HEK293 (cell line): ENCODE measurements at regions not wholly inside any gene's neighbourhood (a gene's known extent, or its start where the extent isn't known, plus 50 kb on each side); places are given as distances from the start of the nearest gene placed in this dataset.
"Not testable (repeated sequence)": the region's sequence is repeated elsewhere in the genome, so short reads cannot be mapped to it uniquely, and the experiment has no call there.

Source experiments
- CTCF ChIA-PET: fragments of 350-600 bp; formaldehyde crosslinking; extraction: SDS; loops from one replicate; lab custom pipeline; 2021; ENCODE audit warnings: antibody characterized with exemption; lab: Yijun Ruan, JAX
- POLR2A ChIA-PET: fragments of 300-600 bp; formaldehyde crosslinking; extraction: SDS; loops from one replicate; lab custom pipeline; 2020; ENCODE audit warnings: antibody characterized with exemption, inconsistent platforms; lab: Yijun Ruan, JAX
- H3K27ac ChIP-seq: fragments of 200-500 bp; sonication (Bioruptor generic); 2 replicates; pipeline ENCODE4 v1.5.1; 2014; ENCODE audit warnings: low read depth, low read length, control low read depth, inconsistent platforms; ENCODE audit errors: extremely low read depth
- H3K36me3 ChIP-seq, 2 experiments: fragments of 200-500 bp in 1 of 2; sonication (Bioruptor generic) in 1 of 2; 1 replicate in 1 of 2; 2 replicates in 1 of 2; pipeline ENCODE4 v1.5.1; 2014 to 2017; ENCODE audit warnings: inconsistent platforms in 2 of 2, low read length in 2 of 2; ENCODE audit not compliant: control insufficient read depth in 2 of 2, insufficient read depth in 1 of 2
- H3K4me1 ChIP-seq: fragments of 200-500 bp; sonication (Bioruptor generic); 2 replicates; pipeline ENCODE4 v1.5.1; 2014; ENCODE audit warnings: mild to moderate bottlenecking, low read length, inconsistent platforms; ENCODE audit not compliant: control insufficient read depth, insufficient read depth
- H3K4me3 ChIP-seq: 2 replicates; pipeline ENCODE4 v1.5.1; 2011; ENCODE audit warnings: low read depth, mild to moderate bottlenecking, control low read depth, low read length, moderate library complexity
- H3K9me3 ChIP-seq: fragments of 200-500 bp; sonication (Bioruptor generic); 2 replicates; pipeline ENCODE4 v1.5.1; 2014; ENCODE audit warnings: low read depth, low read length, inconsistent platforms; ENCODE audit not compliant: control insufficient read depth, insufficient read depth

DNA sequence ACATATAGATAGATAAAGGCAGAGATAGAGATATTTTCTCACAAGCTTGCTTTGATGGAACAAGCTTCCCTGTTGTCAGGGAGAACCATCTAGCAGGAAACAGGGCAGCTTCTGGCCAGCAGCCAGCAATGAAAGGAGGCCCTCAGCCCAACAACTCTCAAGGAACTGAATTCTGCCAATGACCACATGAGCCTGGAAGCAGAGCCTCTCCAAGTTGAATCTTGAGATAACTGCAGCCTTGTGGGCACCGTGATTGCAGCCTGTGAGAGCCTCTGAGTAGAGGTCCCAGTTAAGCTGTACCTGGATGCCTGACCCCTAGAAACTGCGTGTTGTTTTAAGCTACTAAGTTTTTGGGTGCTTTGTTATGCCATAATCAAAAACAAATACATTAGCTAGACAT is 69.8 kb upstream of the NOMO2 start:
- H3K27ac ChIP-seq, POLR2A ChIA-PET, H3K9me3 ChIP-seq, H3K4me1 ChIP-seq, H3K36me3 ChIP-seq, H3K4me3 ChIP-seq, CTCF ChIA-PET: not testable (repeated sequence)

DNA sequence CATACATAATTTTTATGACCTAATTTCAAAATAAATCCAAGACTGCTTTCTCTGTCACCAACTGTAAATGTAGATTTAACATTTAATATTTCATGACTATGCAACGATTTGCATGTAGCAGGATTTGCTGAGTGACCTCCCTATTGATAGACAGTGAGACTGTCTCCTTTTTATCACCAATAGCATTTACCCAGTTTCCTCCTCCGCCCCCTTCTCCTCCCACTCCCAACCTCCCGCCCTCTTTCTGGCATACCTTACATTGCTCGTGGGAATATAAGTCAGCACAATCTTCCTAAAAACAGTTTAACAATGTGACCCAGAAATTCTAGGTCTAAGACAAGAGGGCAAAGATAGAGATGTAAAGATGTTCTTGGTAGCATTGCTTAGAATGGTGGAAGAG is 55.1 kb upstream of the NOMO2 start:
- CTCF ChIA-PET, result not testable (repeated sequence)

DNA sequence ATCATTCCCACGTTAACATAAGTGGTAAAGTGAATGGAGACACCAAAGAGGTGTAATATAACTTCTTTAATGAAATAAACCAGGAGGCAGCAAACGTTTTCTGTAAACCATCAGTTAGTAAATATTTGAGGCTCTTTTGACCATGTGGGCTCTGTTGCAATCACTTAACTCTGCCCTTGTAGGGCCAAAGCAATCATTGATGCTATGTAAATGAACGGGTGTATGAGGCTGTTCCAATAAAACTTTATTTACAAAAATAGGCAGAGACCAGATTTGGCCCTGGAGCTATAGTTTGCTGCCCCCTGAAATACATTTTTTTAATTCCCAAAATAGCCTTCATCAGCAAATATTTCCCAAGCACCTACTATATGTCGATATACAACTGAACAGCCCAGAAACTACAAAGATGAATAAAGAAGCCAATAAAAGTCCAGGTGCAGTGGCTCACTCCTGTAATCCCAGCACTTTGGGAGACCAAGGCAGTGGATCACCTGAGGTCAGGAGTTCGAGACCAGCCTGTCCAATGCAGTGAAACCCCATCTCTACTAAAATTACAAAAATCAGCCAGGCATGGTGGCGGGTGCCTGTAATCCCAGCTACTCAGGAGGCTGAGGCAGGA is 54.3 kb upstream of the NOMO2 start:
- POLR2A ChIA-PET, H3K36me3 ChIP-seq, H3K27ac ChIP-seq, H3K4me1 ChIP-seq, CTCF ChIA-PET, H3K4me3 ChIP-seq, H3K9me3 ChIP-seq: not testable (repeated sequence)

More for the DNA sequence above, 55.1 kb upstream of the NOMO2 start:
- H3K36me3 ChIP-seq, H3K27ac ChIP-seq, H3K4me1 ChIP-seq, H3K9me3 ChIP-seq, POLR2A ChIA-PET, H3K4me3 ChIP-seq: not testable (repeated sequence)
